HS-27A (cell line): ENCODE measurements at regions not wholly inside any gene's neighbourhood (a gene's known extent, or its start where the extent isn't known, plus 50 kb on each side); places are given as distances from the start of the nearest gene placed in this dataset.
A peak's percentile ranks its signal among the peaks of the same experiment; 100 is the strongest.
"Not testable (repeated sequence)": the region's sequence is repeated elsewhere in the genome, so short reads cannot be mapped to it uniquely, and the experiment has no call there.

Source experiments
- DNase-seq: peaks from one replicate; pipeline ENCODE4 v3.0.0-alpha.2; 2012; ENCODE audit warnings: low read depth, missing footprints

DNA sequence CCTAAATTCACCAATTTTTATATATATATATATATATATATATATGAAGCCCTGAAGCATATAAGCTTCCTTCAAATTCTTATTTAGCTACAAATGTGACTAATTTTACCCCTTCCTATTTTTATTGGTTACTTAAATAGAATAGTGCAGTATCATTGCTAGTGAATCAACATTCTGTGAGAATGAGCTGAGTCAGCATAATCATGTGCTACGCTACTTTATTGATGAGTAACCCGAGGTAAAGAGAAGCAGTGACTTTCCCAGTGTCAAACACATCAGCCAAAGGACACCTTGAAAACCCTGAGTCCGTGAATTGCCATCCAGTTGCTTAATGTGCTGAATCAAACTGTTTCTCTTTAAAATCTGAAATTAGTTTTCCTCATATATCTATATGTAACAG is 546.2 kb downstream of the DMRTA1 start:
- no peak for DNase-seq

DNA sequence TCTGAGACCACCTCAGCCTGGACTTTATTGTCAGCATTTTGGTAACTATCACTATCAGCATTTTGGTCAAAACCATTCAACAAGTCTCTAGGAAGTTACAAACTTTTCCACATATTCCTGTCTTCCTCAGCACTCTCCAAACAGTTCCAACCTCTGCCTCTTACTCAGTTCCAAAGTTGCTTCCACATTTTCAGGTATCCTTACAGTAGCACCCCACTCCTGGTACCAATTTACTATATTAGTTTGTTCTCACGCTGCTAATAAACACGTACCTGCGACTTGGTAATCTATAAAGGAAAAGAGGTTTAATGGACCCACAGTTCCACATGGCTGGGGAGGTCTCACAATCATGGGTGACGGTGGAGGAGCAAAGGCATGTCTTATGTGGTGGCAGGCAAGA is 551.3 kb downstream of the DMRTA1 start:
- no peak for DNase-seq

DNA sequence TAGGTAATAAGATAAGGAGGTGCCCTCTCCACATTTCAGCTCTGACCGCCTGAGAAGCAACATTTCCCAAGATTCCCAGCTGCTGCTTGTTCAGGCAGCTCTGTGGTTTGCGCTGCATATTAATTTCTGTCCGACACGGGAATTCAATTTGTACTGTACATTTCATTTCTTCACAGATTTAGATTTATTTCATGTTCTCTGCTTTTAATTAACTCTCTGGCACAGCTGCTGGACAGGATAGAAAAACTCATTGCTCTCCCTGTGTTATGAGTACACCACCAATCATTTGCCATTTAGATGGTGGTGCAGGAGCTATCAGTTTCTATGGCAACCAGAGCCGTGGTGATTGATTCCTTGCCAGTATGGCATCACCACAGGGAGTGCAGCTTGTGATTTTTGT is 558.5 kb downstream of the DMRTA1 start:
- DNase-seq: no peak

DNA sequence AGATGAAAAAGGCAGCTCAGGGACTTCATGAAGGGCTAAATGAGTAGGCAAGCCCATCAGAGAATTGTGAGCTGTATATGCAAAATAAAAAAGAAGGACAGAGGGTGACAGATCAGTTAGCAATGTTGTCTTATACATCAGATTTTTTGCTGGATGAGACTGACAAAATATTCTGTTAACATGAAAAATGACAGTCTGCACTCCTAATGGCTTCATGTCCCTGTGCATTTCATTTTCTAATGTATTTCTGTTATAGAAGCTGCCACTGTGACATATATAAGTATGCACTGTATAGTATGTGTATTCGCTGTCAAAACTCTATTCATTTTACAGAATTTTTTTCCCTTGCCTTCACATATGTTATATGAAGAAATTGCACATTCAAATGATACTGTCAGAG is 559.5 kb downstream of the DMRTA1 start:
- DNase-seq: no peak

DNA sequence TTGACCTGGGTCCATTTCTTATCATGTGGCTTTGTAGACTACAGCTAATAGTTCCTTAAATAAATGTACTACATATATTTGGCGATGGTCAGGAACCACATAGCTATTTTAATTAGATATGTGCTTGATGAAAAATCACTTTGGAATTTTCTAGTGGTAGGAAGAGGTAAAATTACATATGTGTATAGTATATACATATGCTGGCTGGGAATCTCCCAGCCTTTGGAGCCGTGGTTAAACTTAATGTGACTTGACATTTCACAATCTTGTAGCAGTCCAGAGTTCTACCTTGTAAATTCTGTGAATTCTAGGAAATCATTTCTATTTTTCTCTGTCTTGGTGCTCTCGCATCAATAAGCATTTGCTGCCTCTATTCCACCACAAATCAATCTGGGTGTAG is 565.0 kb downstream of the DMRTA1 start:
- no peak for DNase-seq

DNA sequence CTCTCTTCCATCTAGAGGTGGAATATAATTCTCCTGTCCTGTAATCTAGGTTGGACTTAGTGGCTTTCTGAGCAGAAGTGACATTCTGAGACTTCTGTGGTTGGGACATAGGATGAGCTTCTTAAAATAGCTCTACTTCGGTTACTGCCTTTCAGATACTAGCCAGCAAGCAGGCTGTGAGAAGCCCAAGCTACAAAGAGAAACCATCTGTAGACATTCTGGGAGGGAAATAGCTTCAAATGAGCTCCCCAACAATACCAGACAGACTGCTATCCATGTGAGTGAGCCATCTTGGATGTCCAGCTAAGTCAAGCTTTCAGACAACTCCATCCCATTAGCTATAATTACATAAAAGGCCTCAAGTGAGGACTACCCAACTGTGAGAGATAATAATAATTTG is 568.9 kb downstream of the DMRTA1 start:
- DNase-seq: no peak

DNA sequence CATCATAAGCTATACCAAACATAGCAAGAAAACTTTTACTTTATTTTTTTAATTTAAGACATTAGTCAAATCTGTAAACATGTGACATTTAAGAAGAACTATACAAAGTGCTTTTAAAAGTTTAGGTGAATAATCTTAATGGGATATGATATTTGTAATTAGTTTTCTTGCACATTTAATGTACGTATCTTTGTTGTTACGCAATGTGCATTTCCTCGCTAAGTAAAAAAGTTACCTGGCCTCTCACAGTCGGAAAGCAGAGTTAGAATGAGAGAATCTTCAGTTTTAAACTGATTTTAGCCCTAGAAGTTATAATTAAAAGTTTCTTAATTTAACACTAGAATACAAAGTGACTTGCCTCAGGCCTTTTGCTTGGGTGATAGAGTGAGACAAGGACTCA is 589.8 kb downstream of the DMRTA1 start:
- DNase-seq: no peak

DNA sequence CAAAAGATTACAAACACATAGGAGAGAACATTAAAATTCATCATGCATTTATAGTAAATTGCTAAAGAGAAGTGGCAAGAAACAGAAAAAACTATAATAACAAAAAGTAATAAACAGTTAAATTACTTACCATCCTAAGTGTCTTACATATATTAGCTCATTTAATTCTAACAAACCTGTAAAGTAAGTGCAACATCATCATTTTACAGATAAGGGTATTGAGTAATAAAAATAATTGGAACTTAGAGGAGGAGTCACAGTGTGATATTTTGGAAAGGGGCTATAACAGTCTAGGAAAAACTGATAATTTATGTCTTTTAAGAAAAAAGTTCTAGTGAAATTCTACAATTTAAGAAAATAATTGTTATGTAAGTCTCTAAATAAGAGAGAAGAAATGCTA is 592.8 kb downstream of the DMRTA1 start:
- DNase-seq: no peak

DNA sequence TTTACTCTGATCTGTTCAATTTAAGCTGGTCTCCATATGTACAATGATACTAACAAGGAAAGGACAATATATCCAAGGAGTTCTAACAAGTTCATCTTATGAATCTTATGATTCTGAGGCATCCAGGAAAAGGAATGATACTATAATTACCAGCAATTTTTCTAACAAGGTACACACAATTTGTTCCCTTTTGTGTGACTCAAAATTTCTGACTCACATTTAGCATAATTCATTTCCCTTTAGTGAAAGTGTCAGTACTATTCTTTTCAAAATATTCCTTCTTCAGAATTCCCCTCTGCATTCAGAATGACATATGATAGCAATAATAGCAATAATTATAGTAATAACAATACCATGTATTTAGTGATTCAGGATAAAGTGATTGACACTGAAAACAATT is 594.8 kb downstream of the DMRTA1 start:
- no peak for DNase-seq

DNA sequence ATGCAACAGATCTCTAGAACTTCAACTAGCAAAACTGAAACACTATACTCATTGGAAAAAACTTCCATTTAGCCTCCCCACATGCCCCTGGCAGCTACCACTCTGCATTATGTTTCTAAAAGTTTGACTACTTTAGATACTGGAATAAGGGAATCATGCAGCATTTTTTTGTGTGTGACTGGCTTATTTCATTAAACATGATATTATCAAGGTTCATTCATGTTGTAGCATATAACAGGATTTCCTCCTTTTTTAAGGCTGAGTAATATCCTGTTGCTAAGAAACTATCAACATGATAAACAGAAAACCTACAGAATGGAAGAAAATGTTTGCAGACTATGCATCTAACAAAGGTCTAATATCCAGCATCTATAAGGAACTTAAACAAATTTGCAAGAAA is 597.9 kb downstream of the DMRTA1 start:
- no peak for DNase-seq

DNA sequence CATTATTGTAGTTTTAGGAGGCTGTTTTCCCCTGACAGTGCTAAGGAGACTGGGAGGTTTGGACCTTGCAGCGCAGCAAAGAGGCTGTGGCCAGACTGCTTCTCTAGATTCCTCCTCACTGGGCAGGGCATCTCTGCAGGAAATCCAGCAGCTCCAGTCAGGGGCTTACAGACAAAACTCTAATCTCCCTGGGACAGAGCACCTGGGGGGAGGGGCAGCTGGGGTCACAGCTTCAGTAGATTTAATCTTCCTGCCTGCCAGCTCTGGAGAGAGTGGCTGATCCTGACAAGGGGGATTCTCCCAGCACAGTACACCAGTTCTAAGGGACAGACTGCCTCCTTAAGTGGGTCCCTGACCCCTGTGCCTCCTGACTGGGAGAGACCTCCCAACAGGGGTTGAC is 599.4 kb downstream of the DMRTA1 start:
- DNase-seq: not testable (repeated sequence)

DNA sequence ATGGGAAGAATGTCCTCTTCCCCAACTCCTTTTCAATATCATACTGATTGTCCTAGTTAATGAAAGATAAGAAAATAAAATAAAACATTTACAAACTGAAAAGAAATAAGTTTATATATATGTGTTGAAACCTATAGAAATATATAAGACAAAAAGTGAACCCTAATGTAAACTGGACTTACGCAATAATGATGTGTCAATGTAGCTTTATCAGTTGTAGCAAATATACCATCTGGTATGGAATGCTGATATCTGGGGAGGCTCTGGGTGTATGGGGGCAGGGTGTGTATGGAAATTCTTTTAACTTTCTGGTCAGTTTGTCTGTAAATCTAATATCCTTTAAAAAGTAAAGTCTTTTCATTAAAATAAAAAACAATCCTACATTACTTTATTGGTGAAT is 603.9 kb downstream of the DMRTA1 start:
- no peak for DNase-seq

DNA sequence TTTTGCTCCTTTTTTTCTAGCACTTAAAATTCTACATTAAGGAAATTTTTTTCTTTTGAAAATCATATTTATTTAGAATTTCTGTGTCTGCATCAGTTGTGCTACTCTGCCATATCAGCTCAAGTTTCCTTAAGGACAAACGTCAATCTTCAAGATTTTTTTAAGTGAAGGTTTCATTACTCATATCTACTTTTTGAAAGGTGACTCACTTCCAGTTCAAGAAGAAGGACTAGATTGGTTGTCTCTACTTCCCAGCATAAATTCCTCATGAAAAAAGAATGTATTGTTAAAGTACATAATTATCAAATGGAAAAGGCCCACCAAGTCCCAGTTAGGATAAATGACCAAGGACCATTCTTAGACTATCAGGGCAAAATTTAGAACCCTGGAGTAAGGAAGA is 626.5 kb downstream of the DMRTA1 start:
- no peak for DNase-seq

DNA sequence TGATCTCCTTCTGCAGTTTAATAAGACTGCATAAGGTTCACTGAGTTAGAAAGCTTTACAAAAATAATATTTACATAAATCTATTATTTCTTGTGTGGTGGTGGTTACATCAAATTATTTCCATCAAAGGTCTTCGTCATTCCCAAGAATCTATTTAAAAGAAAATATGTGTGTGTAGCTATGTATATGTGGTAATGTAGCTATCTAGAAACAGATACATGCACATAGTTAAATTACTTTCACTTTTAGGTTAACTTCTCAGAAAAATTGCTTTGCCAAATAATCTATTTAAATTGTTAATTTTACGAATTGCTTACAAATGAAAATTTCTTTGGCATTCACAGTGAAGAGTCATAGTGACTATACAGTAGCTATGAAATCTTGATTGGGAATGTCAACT is 633.2 kb downstream of the DMRTA1 start:
- no peak for DNase-seq

DNA sequence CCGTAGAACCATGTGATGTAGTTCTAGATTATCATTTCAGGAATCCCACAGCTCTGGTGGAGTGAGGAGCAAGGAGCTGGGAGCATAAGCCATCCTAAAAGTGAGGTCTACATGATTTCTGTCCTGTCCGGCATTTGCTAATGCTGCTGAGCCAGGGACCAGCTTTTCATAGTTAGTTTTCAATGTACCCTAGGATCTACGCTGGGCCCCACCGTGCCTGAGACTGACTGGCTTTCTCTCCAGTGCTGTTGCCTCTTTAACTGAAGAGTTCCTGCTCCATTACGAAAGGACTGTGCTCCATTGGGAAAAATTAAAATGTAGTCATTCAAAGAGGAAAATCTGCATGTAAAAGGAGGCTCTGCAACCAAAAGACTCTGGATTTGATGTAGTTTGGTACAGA is 634.8 kb downstream of the DMRTA1 start:
- no peak for DNase-seq

DNA sequence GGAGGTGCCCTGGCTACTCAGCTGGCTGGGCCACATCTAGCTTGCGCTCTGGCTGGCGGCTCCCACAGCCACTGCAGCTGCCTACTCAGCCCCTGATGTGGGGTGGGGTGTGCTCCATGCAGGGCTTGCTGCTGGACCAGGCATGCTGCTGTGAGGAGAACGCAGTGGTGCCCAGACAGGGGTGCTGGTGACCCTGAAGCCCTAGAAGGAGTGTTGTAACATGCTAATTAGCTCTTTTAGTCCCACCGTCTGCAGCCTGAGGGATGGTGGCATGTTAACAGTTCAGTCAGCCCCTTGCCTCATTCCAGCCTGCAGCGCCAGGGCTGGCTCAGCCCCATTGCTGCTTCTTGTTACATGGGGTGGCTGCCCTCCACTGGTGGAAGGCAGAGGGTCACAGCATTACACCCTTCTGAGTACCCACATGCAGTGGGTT is 642.3 kb downstream of the DMRTA1 start:
- DNase-seq: no peak

DNA sequence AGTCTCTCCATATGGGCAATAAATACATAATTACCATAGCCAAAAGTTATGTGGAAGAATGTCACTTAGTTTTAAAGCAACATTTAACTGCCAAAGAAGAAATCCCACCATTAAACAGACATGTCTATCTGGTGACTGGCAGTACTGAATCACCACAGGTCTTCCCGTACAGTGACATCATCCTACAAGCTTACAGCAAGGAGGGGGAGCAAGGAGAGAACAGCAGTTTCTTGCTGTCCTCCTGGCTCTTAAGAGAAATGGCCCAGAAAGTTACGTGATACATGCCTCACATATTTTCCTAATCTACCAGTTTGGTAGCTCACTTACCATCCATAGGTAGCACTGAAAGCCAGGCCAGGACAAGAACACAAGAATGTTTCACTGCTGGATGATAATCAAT is 671.0 kb downstream of the DMRTA1 start:
- peak; percentile 0 for DNase-seq

DNA sequence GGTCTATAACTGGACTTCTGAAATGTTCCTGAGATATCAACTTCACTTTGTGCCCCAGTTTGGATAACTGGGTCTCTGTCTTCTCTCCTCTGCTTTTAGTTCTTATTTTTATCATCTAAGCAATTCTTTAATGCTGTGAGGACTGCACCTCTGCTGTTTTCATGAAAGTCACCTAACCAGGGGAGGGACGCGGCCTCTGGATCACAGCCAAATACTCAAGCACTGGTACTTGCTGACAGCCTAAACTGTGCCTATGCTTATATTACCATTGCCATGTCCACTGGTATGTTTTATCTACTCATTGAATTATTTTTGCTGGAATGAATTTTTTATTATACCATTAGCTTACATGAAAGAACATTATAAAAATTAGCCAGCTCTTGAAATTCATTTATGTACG is 674.0 kb downstream of the DMRTA1 start:
- DNase-seq: no peak

DNA sequence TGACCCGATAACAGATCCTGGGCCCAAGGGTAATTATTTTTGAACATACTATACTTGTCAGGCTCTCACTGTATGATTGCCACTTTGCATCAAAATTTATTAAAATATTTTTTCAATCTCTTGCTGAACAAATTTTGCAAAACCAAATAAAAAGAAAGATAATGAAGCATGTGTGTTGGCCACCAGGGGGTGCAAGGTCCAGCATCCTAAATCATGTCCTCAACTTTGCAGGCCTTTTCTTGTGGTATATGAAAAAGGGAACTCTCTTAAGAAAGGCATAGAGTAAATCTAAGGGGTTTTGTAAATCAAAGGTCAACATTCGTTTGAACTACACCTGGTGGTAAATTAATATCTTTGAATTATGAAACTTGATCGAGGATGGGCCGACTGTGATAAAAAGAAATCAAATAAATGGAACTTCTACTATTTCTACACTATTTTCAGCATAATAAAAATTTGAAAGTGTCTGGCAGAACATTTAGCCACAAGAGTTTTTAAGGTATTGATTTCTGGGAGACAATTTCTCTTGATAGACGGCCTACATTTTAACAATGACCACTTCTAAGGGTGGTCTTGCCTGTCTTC is 676.5 kb downstream of the DMRTA1 start:
- peak; percentile 0 for DNase-seq

DNA sequence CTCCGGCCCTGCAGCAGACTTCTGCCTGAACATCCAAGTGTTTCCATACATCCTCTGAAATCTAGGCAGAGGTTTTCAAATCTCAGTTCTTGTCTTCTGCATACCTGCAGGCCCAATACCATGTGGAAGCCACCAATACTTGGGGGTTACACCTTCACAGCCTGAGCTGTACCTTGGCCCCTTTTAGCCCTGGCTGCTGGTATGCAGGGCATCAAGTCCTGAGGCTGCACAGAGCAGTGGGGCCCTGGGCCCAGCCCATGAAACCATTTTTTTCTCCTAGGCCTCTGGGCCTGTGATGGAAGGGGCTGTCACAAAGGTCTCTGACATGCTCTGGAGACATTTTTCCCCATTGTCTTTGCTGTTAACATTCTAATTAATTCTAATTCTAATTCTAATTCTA is 680.6 kb downstream of the ELAVL2 start:
- no peak for DNase-seq

DNA sequence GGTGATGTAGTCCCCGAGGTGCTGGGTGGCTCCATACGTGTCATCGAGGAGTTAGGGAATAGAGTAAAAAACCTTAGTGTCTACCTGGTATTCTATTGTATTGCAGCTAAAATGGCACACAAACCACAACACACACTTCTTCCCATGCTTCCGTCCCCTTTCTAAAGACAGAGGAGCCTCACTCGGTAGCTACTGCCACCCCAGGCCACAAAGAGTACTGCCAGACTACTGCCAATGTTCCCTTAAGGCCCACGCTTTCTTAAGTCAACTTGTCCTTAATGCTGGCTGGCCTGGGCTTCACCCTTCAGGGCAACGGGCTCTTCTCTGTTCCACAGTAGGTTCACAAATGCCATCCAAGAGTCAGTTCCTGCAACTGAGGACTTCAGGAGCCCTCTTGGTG is 673.0 kb downstream of the ELAVL2 start:
- no peak for DNase-seq

DNA sequence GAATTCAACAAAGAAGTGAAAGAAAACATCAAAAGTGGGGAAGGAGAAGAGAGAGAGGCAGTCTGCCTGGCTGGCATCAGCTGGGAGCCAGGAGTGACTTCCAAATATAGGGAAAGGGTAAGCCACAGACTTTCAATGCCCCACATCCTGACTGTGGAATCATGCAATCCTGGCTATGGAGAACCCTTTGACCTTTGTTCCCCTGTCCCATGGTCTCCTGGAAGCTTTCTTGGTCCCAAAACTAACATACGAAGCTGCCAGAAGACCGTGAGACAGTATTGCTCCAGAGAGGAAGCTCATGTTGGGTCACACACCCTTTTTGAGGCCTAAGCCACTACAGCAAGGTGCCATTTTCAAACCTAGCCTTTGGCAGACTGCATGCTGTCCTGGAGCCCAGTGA is 665.5 kb downstream of the ELAVL2 start:
- no peak for DNase-seq

DNA sequence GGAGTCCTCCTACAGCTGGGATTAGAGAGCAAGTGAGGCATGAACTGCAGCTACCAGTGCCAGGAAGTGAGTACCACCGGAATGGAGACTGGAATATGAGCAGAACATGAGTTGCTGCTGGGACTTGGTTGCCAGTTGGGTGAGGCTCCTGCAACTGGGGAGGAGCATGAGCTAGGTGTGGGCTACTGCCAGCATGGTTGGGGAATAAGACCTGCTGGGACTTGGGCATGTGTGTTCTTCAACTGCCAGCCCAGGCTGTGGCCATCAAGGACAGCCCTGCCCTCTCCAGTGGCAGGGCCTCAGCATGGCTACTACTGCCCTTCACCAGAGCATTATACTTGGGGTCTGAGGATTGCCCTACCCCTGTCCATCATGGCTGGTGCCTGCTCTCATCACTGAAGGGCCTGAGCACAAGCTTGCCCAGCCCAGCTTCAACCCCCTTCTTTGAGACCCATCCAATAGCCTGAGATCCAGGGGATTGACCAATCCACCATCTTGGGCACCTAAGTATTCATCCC is 665.0 kb downstream of the ELAVL2 start:
- DNase-seq: no peak

DNA sequence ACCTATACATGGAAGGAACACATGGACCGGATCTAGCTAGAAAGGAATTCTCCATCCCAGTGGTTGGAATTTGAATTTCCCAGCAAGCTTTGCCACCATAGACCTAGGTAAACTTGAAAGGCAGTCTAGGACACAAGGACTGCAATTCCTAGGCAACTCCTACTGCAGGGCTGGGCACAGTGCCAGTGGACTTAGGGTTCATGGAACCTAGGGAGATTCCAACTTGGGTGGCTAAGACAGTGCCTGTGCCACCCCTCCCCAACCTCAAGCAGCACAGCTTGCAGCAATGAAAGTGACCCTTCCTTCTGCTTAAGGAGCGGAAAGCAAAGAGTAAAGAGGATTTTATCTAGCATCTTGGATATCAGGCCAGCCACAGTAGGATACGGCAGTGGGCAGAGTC is 663.3 kb downstream of the ELAVL2 start:
- DNase-seq: no peak

DNA sequence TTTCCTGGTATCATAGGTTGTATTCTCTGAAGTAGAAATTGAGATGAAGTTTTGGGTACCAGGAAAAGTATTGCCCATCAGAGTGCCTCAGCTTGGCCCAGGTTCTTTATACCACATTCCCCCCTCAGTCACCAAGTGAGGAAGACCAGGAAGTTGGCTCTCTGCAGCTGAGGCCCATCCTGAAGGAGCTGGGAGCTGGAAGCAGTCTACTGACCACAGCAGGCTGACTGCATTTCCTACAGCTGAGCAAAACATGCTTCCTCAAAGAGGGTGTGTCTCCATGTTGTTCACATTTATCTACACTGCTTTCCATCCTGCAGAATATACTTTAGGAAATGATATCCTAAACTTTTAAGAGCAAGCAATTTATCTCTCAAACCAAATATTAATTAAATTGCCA is 654.6 kb downstream of the ELAVL2 start:
- DNase-seq: no peak
